ENCODE measurements at regions not wholly inside any gene's neighbourhood (a gene's known extent, or its start where the extent isn't known, plus 50 kb on each side); places are given as distances from the start of the nearest gene placed in this dataset.

GRCh38 chr4:38313175-38313574 lies 350.8 kb upstream of the KLF3 start:
- no peaks in the 10 kb centered on the region for H3K36me3 ChIP-seq (ENCODE audit: control insufficient read depth, insufficient read depth, low read length)
- peaks cover 4% of the 10 kb centered on the region for H3K4me1 ChIP-seq (ENCODE audit: control insufficient read depth, insufficient read depth, low read length)
- H3K4me3 ChIP-seq (ENCODE audit: low read depth, low read length), result no peak overlapping the region
- no peak overlapping the region for H3K9ac ChIP-seq (ENCODE audit: low read length)
- no peaks in the 10 kb centered on the region; the same call in 1 of the 2 replicates for H3K9me3 ChIP-seq (ENCODE audit: control insufficient read depth, insufficient read depth, low read depth, low read length)
- no peak overlapping the region for H3K27ac ChIP-seq (ENCODE audit: low read depth, low read length)
- H3K27me3 ChIP-seq (ENCODE audit: control insufficient read depth, insufficient read depth, low read length), result no peaks in the 10 kb centered on the region

- Histone ChIP-seq H3K27me3 (ENCODE audit: control insufficient read depth, insufficient read depth, low read length) (no peaks in the 10 kb centered on the region), H3K27ac (ENCODE audit: low read depth, low read length) (no peak overlapping the region), H3K9me3 (ENCODE audit: control insufficient read depth, insufficient read depth, low read depth, low read length) (no peaks in the 10 kb centered on the region; the same call in 1 of the 2 replicates), H3K36me3 (ENCODE audit: control insufficient read depth, insufficient read depth, low read length) (no peaks in the 10 kb centered on the region), H3K4me3 (ENCODE audit: low read depth, low read length) (no peak overlapping the region), H3K4me1 (ENCODE audit: control insufficient read depth, insufficient read depth, low read length) (peaks cover 10% of the 10 kb centered on the region), H3K9ac (ENCODE audit: low read length) (no peak overlapping the region)
These were observed 349.9 kb upstream of the KLF3 start for GRCh38 chr4:38313999-38314561.

GRCh38 chr4:38314663-38315062 lies 349.3 kb upstream of the KLF3 start:
- H3K36me3 ChIP-seq (ENCODE audit: control insufficient read depth, insufficient read depth, low read length), result no peaks in the 10 kb centered on the region
- H3K9ac ChIP-seq (ENCODE audit: low read length), result no peak overlapping the region
- H3K4me3 ChIP-seq (ENCODE audit: low read depth, low read length), result no peak overlapping the region
- H3K4me1 ChIP-seq (ENCODE audit: control insufficient read depth, insufficient read depth, low read length), result peaks cover 16% of the 10 kb centered on the region
- H3K9me3 ChIP-seq (ENCODE audit: control insufficient read depth, insufficient read depth, low read depth, low read length), result no peaks in the 10 kb centered on the region; the same call in 1 of the 2 replicates
- H3K27ac ChIP-seq (ENCODE audit: low read depth, low read length), result no peak overlapping the region
- H3K27me3 ChIP-seq (ENCODE audit: control insufficient read depth, insufficient read depth, low read length), result no peaks in the 10 kb centered on the region

- no peak overlapping the region for H3K27ac ChIP-seq (ENCODE audit: low read depth, low read length)
- H3K4me1 ChIP-seq (ENCODE audit: control insufficient read depth, insufficient read depth, low read length), result peaks cover 16% of the 10 kb centered on the region
- no peaks in the 10 kb centered on the region; the same call in 1 of the 2 replicates for H3K9me3 ChIP-seq (ENCODE audit: control insufficient read depth, insufficient read depth, low read depth, low read length)
- H3K4me3 ChIP-seq (ENCODE audit: low read depth, low read length), result no peak overlapping the region
- H3K36me3 ChIP-seq (ENCODE audit: control insufficient read depth, insufficient read depth, low read length), result no peaks in the 10 kb centered on the region
- H3K9ac ChIP-seq (ENCODE audit: low read length), result no peak overlapping the region
- no peaks in the 10 kb centered on the region for H3K27me3 ChIP-seq (ENCODE audit: control insufficient read depth, insufficient read depth, low read length)
These were observed 348.7 kb upstream of the KLF3 start for GRCh38 chr4:38315286-38315685.

DNA sequence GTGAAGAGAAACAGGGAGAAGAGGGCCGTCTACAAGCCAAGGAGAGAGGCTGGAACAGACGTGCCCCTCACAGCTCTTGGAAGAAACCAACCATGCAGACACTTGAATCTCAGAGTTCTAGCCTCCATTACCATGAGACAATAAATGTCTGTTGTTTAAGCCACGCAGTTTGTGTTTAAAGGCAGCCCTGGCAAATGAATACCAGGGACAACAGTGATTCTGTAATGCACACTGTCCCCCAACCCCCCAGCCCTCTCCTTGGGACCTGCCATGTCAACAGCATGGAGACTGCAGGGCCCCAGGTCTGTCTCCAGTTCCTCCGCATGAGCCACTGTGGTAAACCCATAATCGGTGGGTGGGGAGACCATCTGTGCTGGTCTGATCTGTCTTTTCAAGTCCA lies 348.0 kb upstream of the KLF3 start:
- no peaks in the 10 kb centered on the region; the same call in 1 of the 2 replicates for H3K9me3 ChIP-seq (ENCODE audit: control insufficient read depth, insufficient read depth, low read depth, low read length)

GRCh38 chr4:38317041-38317674 lies 346.8 kb upstream of the KLF3 start:
- H3K4me1 ChIP-seq (ENCODE audit: control insufficient read depth, insufficient read depth, low read length), result peaks cover 13% of the 10 kb centered on the region
- H3K27ac ChIP-seq (ENCODE audit: low read depth, low read length), result no peak overlapping the region
- no peaks in the 10 kb centered on the region for H3K36me3 ChIP-seq (ENCODE audit: control insufficient read depth, insufficient read depth, low read length)
- no peak overlapping the region for H3K4me3 ChIP-seq (ENCODE audit: low read depth, low read length)
- H3K9ac ChIP-seq (ENCODE audit: low read length), result no peak overlapping the region
- H3K9me3 ChIP-seq (ENCODE audit: control insufficient read depth, insufficient read depth, low read depth, low read length), result no peaks in the 10 kb centered on the region; the same call in 1 of the 2 replicates
- no peaks in the 10 kb centered on the region for H3K27me3 ChIP-seq (ENCODE audit: control insufficient read depth, insufficient read depth, low read length)

More for the DNA sequence above, 348.0 kb upstream of the KLF3 start:
- H3K9ac ChIP-seq (ENCODE audit: low read length), result no peak overlapping the region
- no peak overlapping the region for H3K4me3 ChIP-seq (ENCODE audit: low read depth, low read length)
- H3K27ac ChIP-seq (ENCODE audit: low read depth, low read length), result no peak overlapping the region
- H3K4me1 ChIP-seq (ENCODE audit: control insufficient read depth, insufficient read depth, low read length), result peaks cover 13% of the 10 kb centered on the region
- no peaks in the 10 kb centered on the region for H3K27me3 ChIP-seq (ENCODE audit: control insufficient read depth, insufficient read depth, low read length)
- H3K36me3 ChIP-seq (ENCODE audit: control insufficient read depth, insufficient read depth, low read length), result no peaks in the 10 kb centered on the region

- Histone ChIP-seq H3K27ac (ENCODE audit: low read depth, low read length) (no peak overlapping the region), H3K9ac (ENCODE audit: low read length) (peak overlapping the region; percentile 10), H3K27me3 (ENCODE audit: control insufficient read depth, insufficient read depth, low read length) (no peaks in the 10 kb centered on the region), H3K9me3 (ENCODE audit: control insufficient read depth, insufficient read depth, low read depth, low read length) (no peaks in the 10 kb centered on the region), H3K4me3 (ENCODE audit: low read depth, low read length) (peak overlapping the region; percentile 45), H3K36me3 (ENCODE audit: control insufficient read depth, insufficient read depth, low read length) (no peaks in the 10 kb centered on the region), H3K4me1 (ENCODE audit: control insufficient read depth, insufficient read depth, low read length) (peaks cover 13% of the 10 kb centered on the region)
These were observed 345.1 kb upstream of the KLF3 start for GRCh38 chr4:38318737-38319455.

DNA sequence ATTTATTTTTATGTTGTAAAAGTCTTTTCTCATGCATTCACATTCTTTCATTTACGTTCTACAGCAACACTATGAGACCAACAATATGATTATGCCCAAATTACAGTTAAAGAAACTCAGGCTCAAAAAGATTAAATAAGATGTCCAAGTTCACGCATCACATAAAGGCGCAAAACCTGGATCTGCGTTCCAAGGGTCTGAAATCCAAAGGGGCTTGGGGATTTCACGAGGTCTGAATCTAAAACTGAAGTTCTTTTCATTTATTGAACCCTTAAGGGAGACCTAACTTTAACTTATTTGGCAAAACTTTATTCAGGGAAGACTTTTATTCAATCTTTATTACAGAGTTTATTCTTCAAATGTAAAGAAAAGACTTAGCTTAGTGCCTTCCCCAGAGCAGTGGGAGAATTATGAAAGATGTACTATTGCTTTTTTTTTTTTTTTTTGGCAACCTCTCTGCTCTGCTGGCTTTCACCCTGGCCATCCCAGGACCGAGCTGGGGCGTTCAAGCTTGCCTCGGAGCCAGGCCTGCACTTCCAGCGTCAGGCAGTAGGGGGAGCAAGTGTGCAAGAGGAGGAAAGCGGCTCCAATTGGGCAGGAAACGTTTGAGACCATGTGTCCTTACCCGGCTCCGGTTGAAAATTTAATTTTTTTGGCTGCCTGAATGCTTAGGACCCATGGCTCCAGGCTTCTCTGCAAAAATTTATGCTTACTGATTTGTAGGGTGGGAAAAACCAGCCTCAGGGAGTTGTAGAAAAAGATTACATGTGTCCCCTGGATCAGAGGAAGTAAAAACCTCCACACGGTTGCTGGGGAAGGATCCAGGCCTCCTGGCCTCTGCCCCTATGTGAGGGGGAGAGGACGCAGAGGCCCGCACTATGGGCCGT lies 344.3 kb upstream of the KLF3 start:
- H3K4me3 ChIP-seq (ENCODE audit: low read depth, low read length), result peak overlapping the region; percentile 45; the same call in 1 of the 2 replicates
- no peaks in the 10 kb centered on the region for H3K27me3 ChIP-seq (ENCODE audit: control insufficient read depth, insufficient read depth, low read length)
- H3K27ac ChIP-seq (ENCODE audit: low read depth, low read length), result no peak overlapping the region
- no peaks in the 10 kb centered on the region for H3K9me3 ChIP-seq (ENCODE audit: control insufficient read depth, insufficient read depth, low read depth, low read length)
- no peak overlapping the region for H3K9ac ChIP-seq (ENCODE audit: low read length)
- no peaks in the 10 kb centered on the region for H3K36me3 ChIP-seq (ENCODE audit: control insufficient read depth, insufficient read depth, low read length)
- peaks cover 13% of the 10 kb centered on the region for H3K4me1 ChIP-seq (ENCODE audit: control insufficient read depth, insufficient read depth, low read length)

DNA sequence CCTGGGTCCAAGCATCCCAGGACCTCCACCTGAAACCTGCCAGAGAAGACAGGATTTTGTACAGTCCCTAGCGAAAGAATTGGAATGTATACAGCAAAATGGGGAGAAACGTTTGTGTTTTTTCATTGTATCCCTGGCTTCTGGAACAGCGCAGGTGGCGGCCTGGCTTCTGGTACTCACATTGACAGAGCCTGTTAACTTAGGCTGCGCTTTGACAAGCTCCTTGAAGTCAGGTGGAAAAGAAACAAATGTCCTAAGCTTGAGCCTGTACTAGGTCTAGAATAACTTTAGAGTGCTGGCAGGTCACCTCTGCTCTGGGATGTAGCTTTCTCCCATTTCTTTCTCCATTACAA lies 343.7 kb upstream of the KLF3 start:
- no peak overlapping the region for H3K9ac ChIP-seq (ENCODE audit: low read length)
- H3K27me3 ChIP-seq (ENCODE audit: control insufficient read depth, insufficient read depth, low read length), result no peaks in the 10 kb centered on the region
- H3K36me3 ChIP-seq (ENCODE audit: control insufficient read depth, insufficient read depth, low read length), result no peaks in the 10 kb centered on the region
- H3K27ac ChIP-seq (ENCODE audit: low read depth, low read length), result no peak overlapping the region
- peaks cover 13% of the 10 kb centered on the region for H3K4me1 ChIP-seq (ENCODE audit: control insufficient read depth, insufficient read depth, low read length)
- 0 out of 2 replicates have a peak, but pooled peaks cover 5% of the 10 kb centered on the region for H3K9me3 ChIP-seq (ENCODE audit: control insufficient read depth, insufficient read depth, low read depth, low read length)
- no peak overlapping the region for H3K4me3 ChIP-seq (ENCODE audit: low read depth, low read length)

DNA sequence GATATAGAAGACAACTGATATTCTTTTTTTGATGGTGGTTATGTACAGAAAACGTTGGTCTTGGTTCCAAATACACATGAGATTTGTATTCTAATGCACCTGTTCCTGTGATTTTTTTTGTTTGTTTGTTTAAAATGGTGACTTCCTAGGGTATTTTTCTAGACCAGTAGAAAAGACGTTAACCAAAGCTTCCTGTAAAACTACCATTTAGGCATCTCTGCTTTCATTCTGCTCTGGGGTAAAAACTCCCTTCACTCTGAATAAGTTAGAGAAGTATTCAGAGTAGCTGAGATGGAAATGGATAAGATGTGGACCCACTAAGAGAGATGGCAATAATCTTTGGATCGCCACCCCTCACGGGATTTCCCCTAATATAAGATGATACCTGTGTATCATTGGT lies 343.2 kb upstream of the KLF3 start:
- Histone ChIP-seq H3K9ac (ENCODE audit: low read length) (no peak overlapping the region), H3K27ac (ENCODE audit: low read depth, low read length) (no peak overlapping the region), H3K9me3 (ENCODE audit: control insufficient read depth, insufficient read depth, low read depth, low read length) (0 out of 2 replicates have a peak, but pooled peaks cover 8% of the 10 kb centered on the region), H3K4me3 (ENCODE audit: low read depth, low read length) (no peak overlapping the region), H3K4me1 (ENCODE audit: control insufficient read depth, insufficient read depth, low read length) (peaks cover 13% of the 10 kb centered on the region), H3K27me3 (ENCODE audit: control insufficient read depth, insufficient read depth, low read length) (no peaks in the 10 kb centered on the region), H3K36me3 (ENCODE audit: control insufficient read depth, insufficient read depth, low read length) (no peaks in the 10 kb centered on the region)

All from HUES6 (cell line).